Upper lobe of right lung (tissue), 1 donor: ENCODE measurements at regions not wholly inside any gene's neighbourhood (a gene's known extent, or its start where the extent isn't known, plus 50 kb on each side); places are given as distances from the start of the nearest gene placed in this dataset.

Experiments
- ATAC-seq: fragments of 200-7000 bp; cut with Tn5 transposase; one replicate; pipeline ENCODE4 v1.9.1; 2020; ENCODE audit warnings: mild to moderate bottlenecking, moderate library complexity
- DNase-seq: peaks from one replicate; pipeline ENCODE4 v3.0.0-alpha.2; 2020
- H3K27ac ChIP-seq: fragments of 200-600 bp; one replicate; pipeline ENCODE4 v1.8.0; 2022
- H3K27me3 ChIP-seq: fragments of 200-600 bp; one replicate; pipeline ENCODE4 v1.8.0; 2022; ENCODE audit warnings: mild to moderate bottlenecking
- H3K36me3 ChIP-seq: fragments of 200-600 bp; one replicate; pipeline ENCODE4 v1.8.0; 2022
- H3K4me1 ChIP-seq: fragments of 200-600 bp; one replicate; pipeline ENCODE4 v1.8.0; 2022
- H3K4me3 ChIP-seq: fragments of 200-600 bp; one replicate; pipeline ENCODE4 v1.8.0; 2022; ENCODE audit warnings: mild to moderate bottlenecking
- H3K9me3 ChIP-seq: fragments of 200-600 bp; one replicate; pipeline ENCODE4 v1.8.0; 2022
- CTCF ChIP-seq: fragments of 200-600 bp; IDR thresholded peaks from one replicate; pipeline ENCODE4 v1.8.0; 2022; ENCODE audit warnings: antibody characterized with exemption
- intact Hi-C: fragments of 100-400 bp; cut with DNase I; formaldehyde crosslinking; loops from one replicate; pipeline ENCODE4 v1.11.0; 2022
- donor health status: DM: no; HTN: yes; CAD: no; lungs with severe emphysema.

- H3K9me3 ChIP-seq = no peaks in the 10 kb centered on the region
- no peaks in the 10 kb centered on the region for H3K27me3 ChIP-seq
- H3K4me3 ChIP-seq = no peak overlapping the region
- H3K4me1 ChIP-seq = no peaks in the 10 kb centered on the region
- no peak for TF ChIP-seq CTCF
- H3K36me3 ChIP-seq = no peaks in the 10 kb centered on the region
- intact Hi-C loops = no loop called here
- ATAC-seq = no peak
- DNase-seq = no peak
- no peak overlapping the region for H3K27ac ChIP-seq
Measured at GRCh38 chr5:144092508-144092907, 78.0 kb downstream of the YIPF5 start.

- H3K4me1 ChIP-seq = no peaks in the 10 kb centered on the region
- TF ChIP-seq CTCF = no peak
- no peaks in the 10 kb centered on the region for H3K9me3 ChIP-seq
- no peaks in the 10 kb centered on the region for H3K27me3 ChIP-seq
- no peak for ATAC-seq
- H3K4me3 ChIP-seq = no peak overlapping the region
- intact Hi-C loops = no loop called here
- DNase-seq = no peak
- no peaks in the 10 kb centered on the region for H3K36me3 ChIP-seq
- H3K27ac ChIP-seq = no peak overlapping the region
Measured at GRCh38 chr5:144093400-144093799, 77.1 kb downstream of the YIPF5 start.

GRCh38 chr5:144093868-144094267 is 76.6 kb downstream of the YIPF5 start:
- no peak for TF ChIP-seq CTCF
- Histone ChIP-seq H3K36me3 (no peaks in the 10 kb centered on the region), H3K4me3 (no peak overlapping the region), H3K27me3 (no peaks in the 10 kb centered on the region), H3K4me1 (no peaks in the 10 kb centered on the region), H3K27ac (no peak overlapping the region), H3K9me3 (no peaks in the 10 kb centered on the region)
- ATAC-seq = no peak
- DNase-seq = no peak
- intact Hi-C loops = no loop called here

- intact Hi-C loops = no loop called here
Measured at GRCh38 chr5:144100702-144101101, 69.8 kb downstream of the YIPF5 start.

GRCh38 chr5:144101616-144102015 is 68.8 kb downstream of the YIPF5 start:
- ATAC-seq = no peak
- Histone ChIP-seq H3K9me3 (no peaks in the 10 kb centered on the region), H3K27me3 (no peaks in the 10 kb centered on the region), H3K36me3 (no peaks in the 10 kb centered on the region), H3K4me1 (no peaks in the 10 kb centered on the region), H3K27ac (no peak overlapping the region), H3K4me3 (no peak overlapping the region)
- no peak for DNase-seq
- no peak for TF ChIP-seq CTCF
- intact Hi-C loops = no loop called here

More at GRCh38 chr5:144100702-144101101, 69.8 kb downstream of the YIPF5 start:
- no peak overlapping the region for H3K4me3 ChIP-seq
- H3K27me3 ChIP-seq = no peaks in the 10 kb centered on the region
- no peaks in the 10 kb centered on the region for H3K4me1 ChIP-seq
- TF ChIP-seq CTCF = no peak
- ATAC-seq (no peak), DNase-seq (no peak)
- H3K9me3 ChIP-seq = no peaks in the 10 kb centered on the region
- no peaks in the 10 kb centered on the region for H3K36me3 ChIP-seq
- no peak overlapping the region for H3K27ac ChIP-seq

GRCh38 chr5:144102361-144102760 is 68.1 kb downstream of the YIPF5 start:
- ATAC-seq = peak; percentile 28
- intact Hi-C loops = no loop called here

More at GRCh38 chr5:144102361-144102760, 68.1 kb downstream of the YIPF5 start:
- H3K9me3 ChIP-seq = no peaks in the 10 kb centered on the region
- no peaks in the 10 kb centered on the region for H3K36me3 ChIP-seq
- H3K27me3 ChIP-seq = no peaks in the 10 kb centered on the region
- DNase-seq = no peak
- no peak overlapping the region for H3K4me3 ChIP-seq
- H3K4me1 ChIP-seq = no peaks in the 10 kb centered on the region
- H3K27ac ChIP-seq = no peak overlapping the region
- no peak for TF ChIP-seq CTCF
